Neural cell (in vitro differentiated cells): ENCODE measurements at regions not wholly inside any gene's neighbourhood (a gene's known extent, or its start where the extent isn't known, plus 50 kb on each side); places are given as distances from the start of the nearest gene placed in this dataset.

ENCODE experiments used
- EZH2 ChIP-seq: fragments of 200-600, 300-800 bp; shearing (Covaris generic), sonication (generic); IDR thresholded peaks from 2 replicates; pipeline ENCODE4 v1.6.1; 2014; ENCODE audit warnings: antibody characterized with exemption, low read length, borderline replicate concordance, mild to moderate bottlenecking; ENCODE audit not compliant: insufficient read depth, poor library complexity, severe bottlenecking
- POLR2AphosphoS5 ChIP-seq: IDR thresholded peaks from 2 replicates; pipeline ENCODE4 v1.6.1; 2012
- TF ChIP-seq, protein P1 (sequence below): fragments of 450-650 bp; IDR thresholded peaks from 2 replicates; pipeline ENCODE4 v1.5.1; 2014; ENCODE audit warnings: antibody characterized with exemption, mild to moderate bottlenecking, moderate library complexity; ENCODE audit not compliant: poor library complexity, severe bottlenecking

DNA sequence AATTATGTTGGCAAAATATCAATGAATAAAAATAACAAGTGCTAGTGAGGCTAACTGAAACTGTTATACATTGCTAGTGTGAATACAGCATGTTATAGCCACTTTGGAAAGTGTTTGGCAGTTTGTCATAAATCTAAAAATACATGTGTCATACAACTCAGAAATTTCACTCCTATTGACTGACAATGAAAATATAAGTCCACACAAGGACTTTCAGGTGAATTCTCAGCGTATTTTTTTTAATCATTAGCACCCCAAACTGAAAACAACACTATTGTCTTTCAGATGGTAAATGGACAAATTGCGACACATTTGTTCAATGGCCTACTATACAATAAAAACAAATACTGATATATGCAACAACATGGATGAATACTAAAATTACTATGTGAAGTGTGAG lies 884.8 kb downstream of the TRIB2 start:
- TF ChIP-seq, protein P1, sequence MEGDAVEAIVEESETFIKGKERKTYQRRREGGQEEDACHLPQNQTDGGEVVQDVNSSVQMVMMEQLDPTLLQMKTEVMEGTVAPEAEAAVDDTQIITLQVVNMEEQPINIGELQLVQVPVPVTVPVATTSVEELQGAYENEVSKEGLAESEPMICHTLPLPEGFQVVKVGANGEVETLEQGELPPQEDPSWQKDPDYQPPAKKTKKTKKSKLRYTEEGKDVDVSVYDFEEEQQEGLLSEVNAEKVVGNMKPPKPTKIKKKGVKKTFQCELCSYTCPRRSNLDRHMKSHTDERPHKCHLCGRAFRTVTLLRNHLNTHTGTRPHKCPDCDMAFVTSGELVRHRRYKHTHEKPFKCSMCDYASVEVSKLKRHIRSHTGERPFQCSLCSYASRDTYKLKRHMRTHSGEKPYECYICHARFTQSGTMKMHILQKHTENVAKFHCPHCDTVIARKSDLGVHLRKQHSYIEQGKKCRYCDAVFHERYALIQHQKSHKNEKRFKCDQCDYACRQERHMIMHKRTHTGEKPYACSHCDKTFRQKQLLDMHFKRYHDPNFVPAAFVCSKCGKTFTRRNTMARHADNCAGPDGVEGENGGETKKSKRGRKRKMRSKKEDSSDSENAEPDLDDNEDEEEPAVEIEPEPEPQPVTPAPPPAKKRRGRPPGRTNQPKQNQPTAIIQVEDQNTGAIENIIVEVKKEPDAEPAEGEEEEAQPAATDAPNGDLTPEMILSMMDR, result no peak
- TF ChIP-seq POLR2AphosphoS5 (no peak), EZH2 (no peak)
